ENCODE measurements at regions not wholly inside any gene's neighbourhood (a gene's known extent, or its start where the extent isn't known, plus 50 kb on each side); places are given as distances from the start of the nearest gene placed in this dataset.

DNA sequence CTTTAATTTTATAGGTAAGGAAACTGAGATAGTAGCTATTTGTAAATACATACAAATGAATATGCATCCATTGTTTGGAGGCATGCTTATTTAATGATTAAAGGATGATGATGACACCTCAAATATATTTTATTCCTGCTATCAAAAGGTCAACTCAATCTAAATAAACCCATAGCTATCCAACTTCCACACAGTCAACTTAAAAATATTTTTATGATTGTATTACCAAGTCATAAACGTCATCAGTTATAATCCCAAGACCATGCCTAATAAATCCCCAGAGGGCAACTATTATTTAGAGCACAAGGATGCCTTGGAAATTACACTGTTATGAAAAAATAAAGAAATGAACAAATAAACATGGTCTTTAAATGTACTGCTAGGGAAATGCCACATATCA is 102.1 kb downstream of the MPP7 start:
- Histone ChIP-seq H3K27ac (ENCODE audit: extremely low read depth, low read depth, low read length) (no peak overlapping the region), H3K4me3 (ENCODE audit: low read depth, low read length) (no peak overlapping the region), H3K9me3 (ENCODE audit: control insufficient read depth, insufficient read depth, low read depth, low read length) (no peaks in the 10 kb centered on the region), H3K36me3 (ENCODE audit: control insufficient read depth in 2 of 2, insufficient read depth in 1 of 2, low read length in 2 of 2) (no peaks in the 10 kb centered on the region), H3K4me1 (ENCODE audit: control insufficient read depth, insufficient read depth, low read length) (peaks cover 12% of the 10 kb centered on the region)
- ChIA-PET POLR2A (no interaction called here), CTCF (no interaction called here)
- TF ChIP-seq ZNF626 (tag by site-specific recombination; IDR thresholded peaks at IDR 0.05) (no peak), MZF1 (tag by site-specific recombination; IDR thresholded peaks at IDR 0.05; ENCODE audit: borderline replicate concordance) (no peak), ZNF423 (tag by site-specific recombination; IDR thresholded peaks at IDR 0.05) (no peak), GLI2 (tag by site-specific recombination; IDR thresholded peaks at IDR 0.05; ENCODE audit: borderline replicate concordance, low read depth) (no peak), ZNF16 (tag by site-specific recombination; IDR thresholded peaks at IDR 0.05; ENCODE audit: low read depth) (no peak), ZNF202 (tag by site-specific recombination; IDR thresholded peaks at IDR 0.05; ENCODE audit: borderline replicate concordance) (no peak), OVOL3 (tag by site-specific recombination; IDR thresholded peaks at IDR 0.05) (no peak), ZNF2 (tag by site-specific recombination; IDR thresholded peaks at IDR 0.05) (no peak), MEIS1 (CRISPR knock-in tag; IDR thresholded peaks at IDR 0.05; ENCODE audit: borderline replicate concordance) (no peak), ZNF324 (tag by site-specific recombination; IDR thresholded peaks at IDR 0.05) (no peak)
- TF ChIP-seq, protein P1, sequence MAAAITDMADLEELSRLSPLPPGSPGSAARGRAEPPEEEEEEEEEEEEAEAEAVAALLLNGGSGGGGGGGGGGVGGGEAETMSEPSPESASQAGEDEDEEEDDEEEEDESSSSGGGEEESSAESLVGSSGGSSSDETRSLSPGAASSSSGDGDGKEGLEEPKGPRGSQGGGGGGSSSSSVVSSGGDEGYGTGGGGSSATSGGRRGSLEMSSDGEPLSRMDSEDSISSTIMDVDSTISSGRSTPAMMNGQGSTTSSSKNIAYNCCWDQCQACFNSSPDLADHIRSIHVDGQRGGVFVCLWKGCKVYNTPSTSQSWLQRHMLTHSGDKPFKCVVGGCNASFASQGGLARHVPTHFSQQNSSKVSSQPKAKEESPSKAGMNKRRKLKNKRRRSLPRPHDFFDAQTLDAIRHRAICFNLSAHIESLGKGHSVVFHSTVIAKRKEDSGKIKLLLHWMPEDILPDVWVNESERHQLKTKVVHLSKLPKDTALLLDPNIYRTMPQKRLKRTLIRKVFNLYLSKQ (tag by site-specific recombination; IDR thresholded peaks at IDR 0.05; ENCODE audit: borderline replicate concordance), result no peak
- TF ChIP-seq, protein P2, sequence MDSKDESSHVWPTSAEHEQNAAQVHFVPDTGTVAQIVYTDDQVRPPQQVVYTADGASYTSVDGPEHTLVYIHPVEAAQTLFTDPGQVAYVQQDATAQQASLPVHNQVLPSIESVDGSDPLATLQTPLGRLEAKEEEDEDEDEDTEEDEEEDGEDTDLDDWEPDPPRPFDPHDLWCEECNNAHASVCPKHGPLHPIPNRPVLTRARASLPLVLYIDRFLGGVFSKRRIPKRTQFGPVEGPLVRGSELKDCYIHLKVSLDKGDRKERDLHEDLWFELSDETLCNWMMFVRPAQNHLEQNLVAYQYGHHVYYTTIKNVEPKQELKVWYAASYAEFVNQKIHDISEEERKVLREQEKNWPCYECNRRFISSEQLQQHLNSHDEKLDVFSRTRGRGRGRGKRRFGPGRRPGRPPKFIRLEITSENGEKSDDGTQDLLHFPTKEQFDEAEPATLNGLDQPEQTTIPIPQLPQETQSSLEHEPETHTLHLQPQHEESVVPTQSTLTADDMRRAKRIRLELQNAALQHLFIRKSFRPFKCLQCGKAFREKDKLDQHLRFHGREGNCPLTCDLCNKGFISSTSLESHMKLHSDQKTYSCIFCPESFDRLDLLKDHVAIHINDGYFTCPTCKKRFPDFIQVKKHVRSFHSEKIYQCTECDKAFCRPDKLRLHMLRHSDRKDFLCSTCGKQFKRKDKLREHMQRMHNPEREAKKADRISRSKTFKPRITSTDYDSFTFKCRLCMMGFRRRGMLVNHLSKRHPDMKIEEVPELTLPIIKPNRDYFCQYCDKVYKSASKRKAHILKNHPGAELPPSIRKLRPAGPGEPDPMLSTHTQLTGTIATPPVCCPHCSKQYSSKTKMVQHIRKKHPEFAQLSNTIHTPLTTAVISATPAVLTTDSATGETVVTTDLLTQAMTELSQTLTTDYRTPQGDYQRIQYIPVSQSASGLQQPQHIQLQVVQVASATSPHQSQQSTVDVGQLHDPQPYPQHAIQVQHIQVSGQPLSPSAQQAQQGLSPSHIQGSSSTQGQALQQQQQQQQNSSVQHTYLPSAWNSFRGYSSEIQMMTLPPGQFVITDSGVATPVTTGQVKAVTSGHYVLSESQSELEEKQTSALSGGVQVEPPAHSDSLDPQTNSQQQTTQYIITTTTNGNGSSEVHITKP (tag by site-specific recombination; IDR thresholded peaks at IDR 0.05), result no peak
- TF ChIP-seq, protein P3, sequence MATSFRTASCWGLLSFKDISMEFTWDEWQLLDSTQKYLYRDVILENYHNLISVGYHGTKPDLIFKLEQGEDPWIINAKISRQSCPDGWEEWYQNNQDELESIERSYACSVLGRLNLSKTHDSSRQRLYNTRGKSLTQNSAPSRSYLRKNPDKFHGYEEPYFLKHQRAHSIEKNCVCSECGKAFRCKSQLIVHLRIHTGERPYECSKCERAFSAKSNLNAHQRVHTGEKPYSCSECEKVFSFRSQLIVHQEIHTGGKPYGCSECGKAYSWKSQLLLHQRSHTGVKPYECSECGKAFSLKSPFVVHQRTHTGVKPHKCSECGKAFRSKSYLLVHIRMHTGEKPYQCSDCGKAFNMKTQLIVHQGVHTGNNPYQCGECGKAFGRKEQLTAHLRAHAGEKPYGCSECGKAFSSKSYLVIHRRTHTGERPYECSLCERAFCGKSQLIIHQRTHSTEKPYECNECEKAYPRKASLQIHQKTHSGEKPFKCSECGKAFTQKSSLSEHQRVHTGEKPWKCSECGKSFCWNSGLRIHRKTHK (tag by site-specific recombination; IDR thresholded peaks at IDR 0.05), result no peak

DNA sequence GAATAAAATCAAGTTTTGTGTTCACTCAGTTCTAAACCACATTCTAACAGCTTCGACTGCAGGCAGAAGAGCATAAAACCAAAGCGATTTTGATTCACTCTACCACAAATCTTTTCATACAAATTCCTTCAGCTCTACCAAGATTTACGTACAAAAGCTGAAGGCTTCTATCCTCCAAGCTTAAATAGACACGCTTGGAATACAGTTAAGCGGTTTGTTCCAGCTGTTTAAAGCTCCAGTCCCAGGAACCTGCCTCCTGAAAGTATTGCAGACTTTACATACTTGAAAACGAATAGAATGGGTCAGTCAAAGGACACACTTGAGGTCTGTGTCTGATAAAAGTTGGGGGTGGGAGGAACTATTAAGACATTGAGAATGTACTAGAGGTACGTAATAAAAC is 102.9 kb downstream of the MPP7 start:
- Histone ChIP-seq H3K36me3 (ENCODE audit: control insufficient read depth in 2 of 2, insufficient read depth in 1 of 2, low read length in 2 of 2) (no peaks in the 10 kb centered on the region), H3K27ac (ENCODE audit: extremely low read depth, low read depth, low read length) (no peak overlapping the region), H3K4me3 (ENCODE audit: low read depth, low read length) (no peak overlapping the region), H3K9me3 (ENCODE audit: control insufficient read depth, insufficient read depth, low read depth, low read length) (no peaks in the 10 kb centered on the region), H3K4me1 (ENCODE audit: control insufficient read depth, insufficient read depth, low read length) (peaks cover 12% of the 10 kb centered on the region)
- POLR2A ChIA-PET, result no interaction called here
- CTCF ChIA-PET, result interaction anchor here (0.6 kb wide), 1 partner anchor 124 kb away, joined by 3 read pairs; no protein-coding TSS in a partner anchor
- TF ChIP-seq, protein P4, sequence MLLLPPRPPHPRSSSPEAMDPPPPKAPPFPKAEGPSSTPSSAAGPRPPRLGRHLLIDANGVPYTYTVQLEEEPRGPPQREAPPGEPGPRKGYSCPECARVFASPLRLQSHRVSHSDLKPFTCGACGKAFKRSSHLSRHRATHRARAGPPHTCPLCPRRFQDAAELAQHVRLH (tag by site-specific recombination; IDR thresholded peaks at IDR 0.05), result no peak
- TF ChIP-seq ZNF610 (tag by site-specific recombination; IDR thresholded peaks at IDR 0.05; ENCODE audit: borderline replicate concordance) (no peak), ZNF677 (tag by site-specific recombination; IDR thresholded peaks at IDR 0.05) (no peak), ZNF350 (tag by site-specific recombination; IDR thresholded peaks at IDR 0.05) (no peak), ZNF514 (tag by site-specific recombination; IDR thresholded peaks at IDR 0.05) (no peak), ZXDB (tag by site-specific recombination; IDR thresholded peaks at IDR 0.05) (no peak), ZNF274 (IDR thresholded peaks at IDR 0.05; ENCODE audit: low read length) (no peak), ZNF274 (tag by site-specific recombination; IDR thresholded peaks at IDR 0.05; ENCODE audit: borderline replicate concordance) (no peak), ZNF324 (tag by site-specific recombination; IDR thresholded peaks at IDR 0.05) (no peak), RBAK (tag by site-specific recombination; IDR thresholded peaks at IDR 0.05) (no peak), EGR2 (tag by site-specific recombination; IDR thresholded peaks at IDR 0.05; ENCODE audit: low read depth) (no peak)
- TF ChIP-seq, protein P5, sequence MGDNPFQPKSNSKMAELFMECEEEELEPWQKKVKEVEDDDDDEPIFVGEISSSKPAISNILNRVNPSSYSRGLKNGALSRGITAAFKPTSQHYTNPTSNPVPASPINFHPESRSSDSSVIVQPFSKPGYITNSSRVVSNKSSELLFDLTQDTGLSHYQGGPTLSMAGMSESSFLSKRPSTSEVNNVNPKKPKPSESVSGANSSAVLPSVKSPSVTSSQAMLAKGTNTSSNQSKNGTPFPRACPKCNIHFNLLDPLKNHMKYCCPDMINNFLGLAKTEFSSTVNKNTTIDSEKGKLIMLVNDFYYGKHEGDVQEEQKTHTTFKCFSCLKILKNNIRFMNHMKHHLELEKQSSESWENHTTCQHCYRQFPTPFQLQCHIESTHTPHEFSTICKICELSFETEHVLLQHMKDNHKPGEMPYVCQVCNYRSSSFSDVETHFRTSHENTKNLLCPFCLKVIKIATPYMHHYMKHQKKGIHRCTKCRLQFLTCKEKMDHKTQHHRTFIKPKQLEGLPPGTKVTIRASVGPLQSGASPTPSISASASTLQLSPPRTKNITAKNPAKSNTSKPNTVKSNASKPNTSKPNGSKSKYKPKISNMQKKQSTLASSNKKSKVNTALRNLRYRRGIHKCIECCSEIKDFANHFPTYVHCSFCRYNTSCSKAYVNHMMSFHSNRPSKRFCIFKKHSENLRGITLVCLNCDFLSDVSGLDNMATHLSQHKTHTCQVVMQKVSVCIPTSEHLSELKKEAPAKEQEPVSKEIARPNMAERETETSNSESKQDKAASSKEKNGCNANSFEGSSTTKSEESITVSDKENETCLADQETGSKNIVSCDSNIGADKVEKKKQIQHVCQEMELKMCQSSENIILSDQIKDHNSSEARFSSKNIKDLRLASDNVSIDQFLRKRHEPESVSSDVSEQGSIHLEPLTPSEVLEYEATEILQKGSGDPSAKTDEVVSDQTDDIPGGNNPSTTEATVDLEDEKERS (tag by site-specific recombination; IDR thresholded peaks at IDR 0.05), result no peak
- TF ChIP-seq, protein P6, sequence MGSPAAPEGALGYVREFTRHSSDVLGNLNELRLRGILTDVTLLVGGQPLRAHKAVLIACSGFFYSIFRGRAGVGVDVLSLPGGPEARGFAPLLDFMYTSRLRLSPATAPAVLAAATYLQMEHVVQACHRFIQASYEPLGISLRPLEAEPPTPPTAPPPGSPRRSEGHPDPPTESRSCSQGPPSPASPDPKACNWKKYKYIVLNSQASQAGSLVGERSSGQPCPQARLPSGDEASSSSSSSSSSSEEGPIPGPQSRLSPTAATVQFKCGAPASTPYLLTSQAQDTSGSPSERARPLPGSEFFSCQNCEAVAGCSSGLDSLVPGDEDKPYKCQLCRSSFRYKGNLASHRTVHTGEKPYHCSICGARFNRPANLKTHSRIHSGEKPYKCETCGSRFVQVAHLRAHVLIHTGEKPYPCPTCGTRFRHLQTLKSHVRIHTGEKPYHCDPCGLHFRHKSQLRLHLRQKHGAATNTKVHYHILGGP (tag by site-specific recombination; IDR thresholded peaks at IDR 0.05), result no peak
